Mesendoderm (in vitro differentiated cells): ENCODE measurements at regions not wholly inside any gene's neighbourhood (a gene's known extent, or its start where the extent isn't known, plus 50 kb on each side); places are given as distances from the start of the nearest gene placed in this dataset.
A peak's percentile ranks its signal among the peaks of the same experiment; 100 is the strongest.

ENCODE experiments used
- DNase-seq: peaks from one replicate; pipeline ENCODE4 v3.0.0; 2013
- H2AK5ac ChIP-seq: 2 replicates; pipeline ENCODE4 v1.6.1; 2013; ENCODE audit warnings: low read length, inconsistent platforms
- H2BK120ac ChIP-seq: 2 replicates; pipeline ENCODE4 v1.6.1; 2013; ENCODE audit warnings: low read depth, mild to moderate bottlenecking, low read length, moderate library complexity, mixed read lengths
- H2BK15ac ChIP-seq: replicated peaks from 2 replicates; pipeline ENCODE4 v1.6.1; 2013; ENCODE audit warnings: low read depth, mild to moderate bottlenecking, moderate library complexity
- H2BK5ac ChIP-seq: 2 replicates; pipeline ENCODE4 v1.6.1; 2013; ENCODE audit warnings: low read length, inconsistent platforms
- H3K18ac ChIP-seq: 2 replicates; pipeline ENCODE4 v1.6.1; 2013; ENCODE audit warnings: mild to moderate bottlenecking, low read length, mixed read lengths
- H3K23ac ChIP-seq: one replicate; pipeline ENCODE4 v1.6.1; 2013; ENCODE audit warnings: low read length
- H3K27ac ChIP-seq: 2 replicates; pipeline ENCODE4 v1.5.1; 2013; ENCODE audit warnings: low read depth, mild to moderate bottlenecking, inconsistent platforms, low read length, moderate library complexity
- H3K27me3 ChIP-seq: 2 replicates; pipeline ENCODE4 v1.6.1; 2013; ENCODE audit warnings: low read length, control low read depth, mild to moderate bottlenecking, inconsistent platforms; ENCODE audit not compliant: insufficient read depth, poor library complexity
- H3K36me3 ChIP-seq: 2 replicates; pipeline ENCODE4 v1.6.1; 2013; ENCODE audit warnings: low read length, inconsistent platforms; ENCODE audit not compliant: control insufficient read depth, insufficient read depth
- H3K4ac ChIP-seq: one replicate; pipeline ENCODE4 v1.6.1; 2013; ENCODE audit warnings: low read depth, mild to moderate bottlenecking, low read length, moderate library complexity
- H3K4me1 ChIP-seq: 2 replicates; pipeline ENCODE4 v1.6.1; 2013; ENCODE audit warnings: low read depth, low read length, inconsistent platforms; ENCODE audit not compliant: control insufficient read depth
- H3K4me2 ChIP-seq: 2 replicates; pipeline ENCODE4 v1.6.1; 2013; ENCODE audit warnings: low read length
- H3K4me3 ChIP-seq: 2 replicates; pipeline ENCODE4 v1.5.1; 2013; ENCODE audit warnings: mild to moderate bottlenecking, low read length
- H3K56ac ChIP-seq: one replicate; pipeline ENCODE4 v1.6.1; 2013; ENCODE audit warnings: low read length
- H3K79me1 ChIP-seq: 2 replicates; pipeline ENCODE4 v1.6.1; 2013; ENCODE audit warnings: low read length, inconsistent platforms
- H3K79me2 ChIP-seq: 2 replicates; pipeline ENCODE4 v1.6.1; 2013; ENCODE audit warnings: mild to moderate bottlenecking, low read length; ENCODE audit not compliant: control insufficient read depth, insufficient read depth
- H3K9ac ChIP-seq: 2 replicates; pipeline ENCODE4 v1.6.1; 2013; ENCODE audit warnings: low read length, inconsistent platforms
- H4K5ac ChIP-seq: one replicate; pipeline ENCODE4 v1.6.1; 2013; ENCODE audit warnings: low read length
- H4K8ac ChIP-seq: one replicate; pipeline ENCODE4 v1.6.1; 2013; ENCODE audit warnings: low read depth, mild to moderate bottlenecking, control low read depth, low read length, moderate library complexity
- WGBS: extraction: QIAGEN DNeasy Blood & Tissue Kit; methylation state at CpG from one replicate; pipeline ENCODE4 v1.1.7; 2013; ENCODE audit warnings: low lambda C conversion rate, missing lambda C conversion rate; ENCODE audit not compliant: insufficient coverage; ENCODE audit errors: extremely low coverage; 5-methylcytosine and 5-hydroxymethylcytosine counted together

DNA sequence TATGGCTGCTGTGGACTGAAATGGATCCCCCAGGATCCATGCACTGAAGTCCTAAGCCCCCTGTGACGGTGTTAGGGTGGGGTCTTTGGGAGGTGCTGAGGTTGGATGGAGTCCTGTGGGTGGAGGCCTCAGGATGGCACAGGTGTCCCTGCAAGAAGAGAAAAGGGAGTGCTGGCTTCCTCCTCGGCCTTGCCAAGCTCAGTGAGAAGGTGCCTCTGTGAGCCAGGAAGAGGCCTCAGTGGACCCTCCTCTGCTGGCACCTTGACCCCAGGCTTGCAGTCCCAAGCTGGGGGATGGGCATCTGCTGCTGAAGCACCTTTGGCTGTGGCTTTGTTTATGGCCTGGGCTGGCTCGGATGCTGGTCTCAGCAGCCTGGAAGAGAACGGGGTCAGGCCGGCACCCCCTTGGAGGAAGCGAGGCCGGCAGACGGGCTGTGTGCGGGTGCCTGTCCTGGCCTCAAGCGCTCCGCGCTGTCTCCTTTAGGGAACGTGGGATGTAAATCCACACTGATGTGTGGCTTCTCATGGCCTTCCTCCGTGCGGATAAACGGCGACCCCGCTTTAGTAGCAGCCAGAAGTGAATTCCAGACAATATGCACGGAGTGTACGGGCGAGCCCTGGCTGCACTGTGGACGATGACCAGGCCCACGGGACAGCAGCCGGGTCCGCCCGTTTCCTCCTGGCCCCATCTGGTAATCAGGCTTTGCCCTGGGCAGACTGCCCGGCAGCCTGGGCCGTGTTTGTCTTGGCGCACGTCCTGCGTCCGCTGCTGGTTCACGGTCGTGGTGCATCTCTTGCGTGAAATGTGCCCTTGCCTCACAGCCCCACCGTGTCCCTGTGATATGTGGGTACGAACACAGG lies 182.6 kb downstream of the ERMARD start:
- Histone ChIP-seq H3K79me1 (no peaks in the 10 kb centered on the region), H3K79me2 (no peaks in the 10 kb centered on the region), H3K4ac (no peak overlapping the region), H3K36me3 (no peaks in the 10 kb centered on the region), H3K18ac (no peak overlapping the region), H3K4me1 (no peaks in the 10 kb centered on the region), H4K8ac (no peak overlapping the region), H3K56ac (no peak overlapping the region), H2BK15ac (no peak overlapping the region), H3K23ac (peak overlapping the region; percentile 80), H3K4me3 (no peak overlapping the region), H2BK120ac (no peak overlapping the region), H3K27me3 (no peaks in the 10 kb centered on the region), H4K5ac (no peak overlapping the region), H3K27ac (no peak overlapping the region), H3K9ac (no peak overlapping the region), H3K4me2 (no peak overlapping the region), H2BK5ac (no peak overlapping the region), H2AK5ac (no peak overlapping the region)
- DNase-seq, result no peak
- WGBS, result no CpG with 5 or more reads among the region's 37 CpGs

DNA sequence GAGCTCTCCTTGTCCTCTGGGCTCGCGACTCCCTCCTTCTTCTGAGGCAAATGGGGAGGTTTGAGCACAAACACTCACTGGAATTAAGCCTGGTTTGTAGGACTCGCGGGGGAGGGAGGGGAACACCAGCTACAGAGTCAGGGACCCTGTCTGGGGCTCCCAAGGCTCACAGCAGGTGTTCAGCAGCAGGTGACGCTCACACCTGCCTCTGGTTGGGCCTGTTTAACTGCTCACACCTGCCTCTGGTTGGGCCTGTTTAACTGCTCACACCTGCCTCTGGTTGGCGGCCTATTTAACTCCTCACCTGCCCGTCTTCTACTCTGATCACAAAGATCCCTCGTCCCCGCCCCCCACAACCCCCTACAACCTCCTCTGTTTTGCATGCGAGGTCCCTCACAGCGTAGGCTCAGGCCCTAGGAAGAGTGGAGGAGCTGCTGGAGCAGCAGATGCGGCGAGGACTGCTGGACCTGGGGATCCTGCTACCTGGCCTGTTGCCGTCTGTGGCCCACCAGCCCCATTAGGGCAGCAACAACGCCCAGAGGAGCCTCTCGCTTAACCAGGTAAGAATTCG lies 181.9 kb downstream of the ERMARD start:
- H4K8ac ChIP-seq, result no peak overlapping the region
- H3K79me2 ChIP-seq, result no peaks in the 10 kb centered on the region
- no peak overlapping the region for H3K18ac ChIP-seq
- H3K79me1 ChIP-seq, result no peaks in the 10 kb centered on the region
- H3K23ac ChIP-seq, result no peak overlapping the region
- H2BK120ac ChIP-seq, result no peak overlapping the region
- H3K36me3 ChIP-seq, result no peaks in the 10 kb centered on the region
- no peak overlapping the region for H3K9ac ChIP-seq
- H3K4ac ChIP-seq, result no peak overlapping the region
- no peak overlapping the region for H3K27ac ChIP-seq
- H3K27me3 ChIP-seq, result no peaks in the 10 kb centered on the region
- no peak overlapping the region for H2BK15ac ChIP-seq
- no peak overlapping the region for H2AK5ac ChIP-seq
- DNase-seq, result no peak
- H4K5ac ChIP-seq, result no peak overlapping the region
- no peak overlapping the region for H3K56ac ChIP-seq
- H3K4me3 ChIP-seq, result no peak overlapping the region
- H3K4me1 ChIP-seq, result no peaks in the 10 kb centered on the region
- no CpG with 5 or more reads among the region's 17 CpGs for WGBS
- H3K4me2 ChIP-seq, result no peak overlapping the region
- H2BK5ac ChIP-seq, result no peak overlapping the region

DNA sequence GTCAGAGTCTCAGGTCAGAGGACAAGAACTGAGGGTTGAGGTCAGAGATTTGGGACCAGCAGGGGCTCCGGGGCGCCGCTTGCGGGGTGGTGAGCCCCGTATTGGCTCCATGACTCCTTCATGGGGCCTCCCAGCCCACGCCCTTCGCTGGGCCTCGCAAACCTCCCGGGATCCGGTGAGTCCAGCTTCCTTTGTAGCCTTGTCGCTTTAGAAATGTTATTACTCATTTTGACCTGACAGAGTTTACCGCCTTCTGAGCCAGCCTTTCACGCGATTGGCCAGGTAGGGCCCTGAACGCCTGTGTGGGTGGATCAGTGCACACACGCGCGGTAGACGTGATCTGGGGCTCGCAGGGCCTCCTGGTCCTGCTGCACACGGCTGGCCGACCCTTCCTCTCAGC lies 181.1 kb downstream of the ERMARD start:
- Histone ChIP-seq H3K4me3 (no peak overlapping the region), H3K4me2 (no peak overlapping the region), H2AK5ac (no peak overlapping the region), H3K27ac (no peak overlapping the region), H3K4ac (no peak overlapping the region), H4K5ac (no peak overlapping the region), H3K79me1 (no peaks in the 10 kb centered on the region), H3K79me2 (no peaks in the 10 kb centered on the region), H2BK5ac (no peak overlapping the region), H3K56ac (no peak overlapping the region), H3K18ac (no peak overlapping the region), H3K27me3 (no peaks in the 10 kb centered on the region), H3K9ac (no peak overlapping the region), H2BK120ac (no peak overlapping the region), H3K4me1 (no peaks in the 10 kb centered on the region), H3K23ac (no peak overlapping the region), H3K36me3 (no peaks in the 10 kb centered on the region), H4K8ac (no peak overlapping the region), H2BK15ac (no peak overlapping the region)
- DNase-seq, result no peak
- WGBS, result no CpG with 5 or more reads among the region's 22 CpGs

DNA sequence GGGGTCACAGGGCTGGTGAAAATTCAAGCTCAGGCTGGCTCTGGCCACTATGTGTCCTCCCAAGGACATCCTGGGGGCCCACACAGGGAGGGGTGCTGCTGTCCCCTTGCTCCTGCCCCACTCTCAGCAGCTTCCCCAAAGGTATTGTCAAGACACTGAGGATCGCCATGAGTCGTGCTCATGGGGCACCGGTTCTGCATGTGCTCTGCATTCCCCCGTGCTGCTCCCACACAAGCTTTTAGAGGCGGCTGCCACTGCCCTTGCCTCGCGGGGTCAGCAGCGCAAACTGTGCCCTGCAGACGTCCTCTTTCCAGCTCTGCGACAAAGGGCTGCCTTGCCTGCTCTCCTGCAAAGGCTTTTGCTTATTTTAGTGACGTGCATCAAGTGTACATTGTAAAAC lies 179.8 kb downstream of the ERMARD start:
- no peak overlapping the region for H3K27ac ChIP-seq
- no peak overlapping the region for H3K4me2 ChIP-seq
- H4K8ac ChIP-seq, result no peak overlapping the region
- H3K27me3 ChIP-seq, result no peaks in the 10 kb centered on the region
- no peak overlapping the region for H2AK5ac ChIP-seq
- H3K79me1 ChIP-seq, result no peaks in the 10 kb centered on the region
- no peak overlapping the region for H2BK15ac ChIP-seq
- no peak overlapping the region for H3K4me3 ChIP-seq
- no peak overlapping the region for H3K9ac ChIP-seq
- no peaks in the 10 kb centered on the region for H3K36me3 ChIP-seq
- no peak overlapping the region for H4K5ac ChIP-seq
- no peak for DNase-seq
- H3K23ac ChIP-seq, result no peak overlapping the region
- no peak overlapping the region for H3K4ac ChIP-seq
- WGBS, result no CpG with 5 or more reads among the region's 11 CpGs
- no peak overlapping the region for H3K56ac ChIP-seq
- no peak overlapping the region for H2BK120ac ChIP-seq
- H3K18ac ChIP-seq, result no peak overlapping the region
- no peaks in the 10 kb centered on the region for H3K79me2 ChIP-seq
- H3K4me1 ChIP-seq, result no peaks in the 10 kb centered on the region
- no peak overlapping the region for H2BK5ac ChIP-seq

DNA sequence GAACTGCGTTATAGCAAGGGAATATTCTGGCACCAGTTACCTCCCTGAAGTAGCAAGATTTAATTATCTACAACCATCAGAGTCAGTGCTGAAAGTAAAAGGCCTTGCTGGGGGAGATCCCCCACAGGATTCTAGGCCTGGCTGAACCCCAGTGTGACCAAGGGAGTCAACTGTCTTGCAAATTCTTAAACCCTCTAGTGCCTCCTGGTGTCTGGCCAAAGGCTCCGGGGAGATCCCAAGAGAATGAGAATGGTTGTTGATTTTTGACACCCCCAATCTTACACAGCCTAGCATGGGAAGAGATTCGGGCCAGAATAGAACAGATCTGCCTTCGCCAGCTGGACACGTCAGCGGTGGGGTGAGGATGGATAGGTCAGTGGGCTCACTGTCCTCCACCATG lies 179.4 kb downstream of the ERMARD start:
- peak; percentile 27 for DNase-seq
- Histone ChIP-seq H3K4me2 (no peak overlapping the region), H3K56ac (no peak overlapping the region), H3K4ac (no peak overlapping the region), H2BK5ac (no peak overlapping the region), H3K4me3 (no peak overlapping the region), H3K36me3 (no peaks in the 10 kb centered on the region), H3K27ac (no peak overlapping the region), H3K23ac (no peak overlapping the region), H4K5ac (no peak overlapping the region), H3K79me2 (no peaks in the 10 kb centered on the region), H2BK120ac (no peak overlapping the region), H3K9ac (no peak overlapping the region), H4K8ac (no peak overlapping the region), H3K4me1 (no peaks in the 10 kb centered on the region), H2AK5ac (no peak overlapping the region), H3K79me1 (no peaks in the 10 kb centered on the region), H3K27me3 (no peaks in the 10 kb centered on the region), H3K18ac (no peak overlapping the region), H2BK15ac (no peak overlapping the region)
- no CpG with 5 or more reads among the region's 6 CpGs for WGBS
